ENCODE measurements at regions not wholly inside any gene's neighbourhood (a gene's known extent, or its start where the extent isn't known, plus 50 kb on each side); places are given as distances from the start of the nearest gene placed in this dataset.
"Not testable (repeated sequence)": the region's sequence is repeated elsewhere in the genome, so short reads cannot be mapped to it uniquely, and the experiment has no call there.

DNA sequence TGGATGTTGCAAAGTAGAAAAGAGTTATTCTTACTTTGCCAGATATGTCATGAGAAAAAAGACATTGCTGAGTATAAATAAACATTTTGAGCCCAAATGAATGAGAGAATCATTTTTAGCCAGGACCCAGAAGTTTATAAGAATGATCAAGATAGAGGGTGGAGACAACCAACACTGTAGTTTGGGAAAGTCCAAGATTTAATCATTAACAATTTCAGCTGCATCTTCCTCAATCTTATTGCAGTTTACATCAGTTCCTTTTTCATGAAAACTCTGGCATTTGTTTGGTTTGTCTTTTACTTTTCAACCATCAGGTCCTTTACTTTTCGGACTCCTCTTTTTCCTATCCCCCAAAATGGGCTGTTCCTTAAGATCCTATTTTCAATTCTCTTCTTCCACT lies 645.9 kb downstream of the ANKRD50 start:
- Histone ChIP-seq H3K9me3 (peaks cover 0 to 21% (median 7%) of the 10 kb centered on the region in 4 donors), H3K4me3 (no peak overlapping the region), H3K4me1 (peaks cover 0 to 18% (median 6%) of the 10 kb centered on the region in 4 donors), H3K27ac (no peak overlapping the region), H3K36me3 (no peaks in the 10 kb centered on the region), H3K27me3 (no peaks in the 10 kb centered on the region)
- DNase-seq (ENCODE audit: low spot score in 2 of 2) = no peak
- TF ChIP-seq, protein P1, sequence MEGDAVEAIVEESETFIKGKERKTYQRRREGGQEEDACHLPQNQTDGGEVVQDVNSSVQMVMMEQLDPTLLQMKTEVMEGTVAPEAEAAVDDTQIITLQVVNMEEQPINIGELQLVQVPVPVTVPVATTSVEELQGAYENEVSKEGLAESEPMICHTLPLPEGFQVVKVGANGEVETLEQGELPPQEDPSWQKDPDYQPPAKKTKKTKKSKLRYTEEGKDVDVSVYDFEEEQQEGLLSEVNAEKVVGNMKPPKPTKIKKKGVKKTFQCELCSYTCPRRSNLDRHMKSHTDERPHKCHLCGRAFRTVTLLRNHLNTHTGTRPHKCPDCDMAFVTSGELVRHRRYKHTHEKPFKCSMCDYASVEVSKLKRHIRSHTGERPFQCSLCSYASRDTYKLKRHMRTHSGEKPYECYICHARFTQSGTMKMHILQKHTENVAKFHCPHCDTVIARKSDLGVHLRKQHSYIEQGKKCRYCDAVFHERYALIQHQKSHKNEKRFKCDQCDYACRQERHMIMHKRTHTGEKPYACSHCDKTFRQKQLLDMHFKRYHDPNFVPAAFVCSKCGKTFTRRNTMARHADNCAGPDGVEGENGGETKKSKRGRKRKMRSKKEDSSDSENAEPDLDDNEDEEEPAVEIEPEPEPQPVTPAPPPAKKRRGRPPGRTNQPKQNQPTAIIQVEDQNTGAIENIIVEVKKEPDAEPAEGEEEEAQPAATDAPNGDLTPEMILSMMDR (IDR thresholded peaks at IDR 0.05) = no peak
- TF ChIP-seq EP300 (IDR thresholded peaks at IDR 0.05) = no peak
- no peak for TF ChIP-seq POLR2A (IDR thresholded peaks at IDR 0.05)
- WGBS, 2 donors = 96 to 100% methylated on average over 1 of the region's 1 CpG

DNA sequence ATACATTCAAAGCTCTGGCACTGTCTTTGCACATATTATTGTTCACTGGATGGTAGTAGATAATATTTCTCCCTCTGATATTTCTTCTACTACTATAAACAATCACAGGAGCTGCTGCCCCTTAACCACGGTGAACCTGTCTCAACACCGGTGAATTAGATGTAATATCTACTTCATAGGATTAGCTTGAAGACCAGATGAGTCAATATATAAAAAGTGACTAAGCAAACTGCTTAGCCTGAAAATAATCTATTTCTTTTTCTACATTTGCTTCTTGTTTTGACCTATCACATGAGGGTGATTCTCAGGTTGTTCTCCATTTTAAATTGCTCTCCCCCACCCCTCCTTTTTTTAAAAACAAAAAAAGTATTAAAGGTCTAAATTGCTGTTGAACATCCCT lies 645.5 kb downstream of the ANKRD50 start:
- no peak for DNase-seq (ENCODE audit: low spot score in 2 of 2)
- no peaks in the 10 kb centered on the region for H3K36me3 ChIP-seq
- no peaks in the 10 kb centered on the region for H3K27me3 ChIP-seq
- H3K27ac ChIP-seq = no peak overlapping the region
- no peak overlapping the region for H3K4me3 ChIP-seq
- no peak for TF ChIP-seq EP300 (IDR thresholded peaks at IDR 0.05)
- no peak for TF ChIP-seq POLR2A (IDR thresholded peaks at IDR 0.05)
- TF ChIP-seq, protein P1 (IDR thresholded peaks at IDR 0.05) = no peak
- peaks cover 0 to 14% (median 3%) of the 10 kb centered on the region in 4 donors for H3K4me1 ChIP-seq
- peaks cover 0 to 25% (median 9%) of the 10 kb centered on the region in 4 donors for H3K9me3 ChIP-seq
- 90 to 92% methylated on average over 2 of the region's 2 CpGs for WGBS, 2 donors

DNA sequence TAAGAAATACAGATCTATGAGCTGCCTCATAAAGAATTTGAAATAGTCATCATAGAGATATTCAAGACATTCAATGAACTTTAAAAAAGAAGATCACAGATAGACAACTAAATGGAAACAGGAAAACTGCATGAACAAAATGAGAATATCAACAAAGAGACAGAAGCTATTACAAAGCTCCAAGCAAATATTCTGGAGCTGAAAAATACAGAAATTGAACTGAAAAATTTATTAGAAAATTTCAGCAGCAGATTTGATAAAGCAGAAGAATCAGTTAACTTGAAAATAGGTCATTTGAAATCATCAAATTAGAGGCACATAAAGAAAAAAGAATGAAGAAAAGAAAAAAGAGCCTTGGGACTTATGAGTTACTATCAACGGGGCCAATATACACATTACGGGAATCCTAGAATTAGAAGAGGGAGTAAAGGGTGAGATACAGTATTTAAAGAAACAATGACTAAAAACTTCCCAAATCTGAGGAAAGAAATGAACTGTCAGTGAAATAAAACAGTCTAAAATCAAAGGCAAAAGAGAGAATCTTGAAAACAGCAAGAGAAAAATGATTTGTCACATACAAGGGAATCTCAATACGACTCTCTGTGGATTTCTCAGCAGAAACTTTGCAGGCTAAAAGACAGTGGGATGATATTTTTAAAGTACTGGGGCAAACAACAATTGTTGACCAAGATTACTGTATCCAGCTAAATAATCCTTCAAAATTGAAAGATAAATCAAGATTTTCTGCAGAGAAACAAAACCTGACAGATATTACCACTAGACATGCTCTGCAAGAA lies 641.6 kb downstream of the ANKRD50 start:
- TF ChIP-seq, protein P1 (IDR thresholded peaks at IDR 0.05) = no peak
- no peak for TF ChIP-seq POLR2A (IDR thresholded peaks at IDR 0.05)
- Histone ChIP-seq H3K36me3 (no peaks in the 10 kb centered on the region), H3K9me3 (peaks cover 0 to 56% (median 9%) of the 10 kb centered on the region in 4 donors), H3K4me1 (peaks cover 0 to 6% (median 0%) of the 10 kb centered on the region in 4 donors), H3K4me3 (no peak overlapping the region), H3K27ac (no peak overlapping the region), H3K27me3 (no peaks in the 10 kb centered on the region)
- 92% methylated on average over 3 of the region's 3 CpGs for WGBS, 2 donors
- DNase-seq (ENCODE audit: low spot score in 2 of 2) = no peak

- not testable (repeated sequence) for H3K36me3 ChIP-seq; H3K27ac ChIP-seq; H3K4me3 ChIP-seq; H3K4me1 ChIP-seq; H3K27me3 ChIP-seq; DNase-seq (ENCODE audit: low spot score in 2 of 2)
- 88 to 91% methylated on average over 2 of the region's 2 CpGs for WGBS, 2 donors
- peaks cover 0 to 73% (median 12%) of the 10 kb centered on the region in 4 donors for H3K9me3 ChIP-seq
Measured at GRCh38 chr4:124075276-124075675, 637.3 kb downstream of the ANKRD50 start.

DNA sequence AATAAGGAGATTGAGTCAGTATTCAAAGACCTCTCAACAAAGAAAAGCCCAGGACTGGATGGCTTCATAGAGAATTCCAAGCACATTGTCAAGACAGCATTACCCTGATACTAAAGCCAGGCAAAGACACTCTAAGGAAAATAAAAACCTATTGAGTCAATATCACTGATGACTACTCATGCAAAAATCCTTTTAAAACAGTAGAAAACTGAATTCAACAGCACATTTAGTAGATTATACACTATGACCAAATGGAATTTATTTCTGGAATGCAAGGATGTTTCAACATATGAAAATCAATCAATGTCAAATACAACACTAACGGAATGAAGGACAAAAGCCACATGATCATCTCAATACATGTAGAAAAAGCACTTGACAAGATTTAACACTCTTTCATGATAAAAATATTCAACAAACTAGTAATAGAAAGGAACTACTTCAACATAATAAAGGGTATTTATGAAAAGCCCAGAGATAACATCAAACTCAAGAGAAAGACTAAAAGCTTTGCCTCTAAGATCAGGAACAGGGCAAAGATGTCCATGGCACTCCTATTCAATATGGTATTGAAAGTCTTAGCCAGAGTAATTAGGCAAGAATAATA lies 633.3 kb downstream of the ANKRD50 start:
- H3K36me3 ChIP-seq = no peaks in the 10 kb centered on the region
- TF ChIP-seq, protein P1 (IDR thresholded peaks at IDR 0.05) = no peak
- no peak for TF ChIP-seq POLR2A (IDR thresholded peaks at IDR 0.05)
- TF ChIP-seq EP300 (IDR thresholded peaks at IDR 0.05) = no peak
- H3K27me3 ChIP-seq = no peaks in the 10 kb centered on the region
- no peak overlapping the region for H3K27ac ChIP-seq
- peaks cover 0 to 43% (median 6%) of the 10 kb centered on the region in 4 donors for H3K9me3 ChIP-seq
- no peak overlapping the region for H3K4me3 ChIP-seq
- DNase-seq (ENCODE audit: low spot score in 2 of 2) = no peak
- WGBS, 2 donors = 51 to 65% methylated on average over 1 of the region's 1 CpG
- no peaks in the 10 kb centered on the region for H3K4me1 ChIP-seq
